ENCODE measurements at regions not wholly inside any gene's neighbourhood (a gene's known extent, or its start where the extent isn't known, plus 50 kb on each side); places are given as distances from the start of the nearest gene placed in this dataset.

- WGBS (ENCODE audit: insufficient coverage): no CpG with 5 or more reads among the region's 2 CpGs
- CTCF ChIA-PET: interaction anchor here (0.6 to 1.6 kb wide), 6 partner anchors 9 to 196 kb away, joined by 3 to 7 read pairs (median 4); no protein-coding TSS in a partner anchor
- no peaks in the 10 kb centered on the region for H3K9me3 Mint-ChIP-seq (ENCODE audit: insufficient read depth)
These were observed 61.1 kb downstream of the PITPNM2 start for GRCh38 chr12:123089631-123090353.

More at GRCh38 chr12:123089631-123090353, 61.1 kb downstream of the PITPNM2 start:
- DNase-seq (no peak), ATAC-seq (ENCODE audit: low read depth) (no peak)
- H4K20me1 ChIP-seq (ENCODE audit: control insufficient read depth, insufficient read depth, low read length, poor library complexity, severe bottlenecking): no peaks in the 10 kb centered on the region
- Mint-ChIP-seq H3K27me3 (no peaks in the 10 kb centered on the region), H3K4me1 (peaks cover 55% of the 10 kb centered on the region), H3K4me3 (peak overlapping the region; percentile 54), H3K27ac (peak overlapping the region; percentile 85)
- no peak overlapping the region for H3K9ac ChIP-seq (ENCODE audit: low read length)
- H3K79me2 ChIP-seq (ENCODE audit: control insufficient read depth, insufficient read depth, low read length): peaks cover 20% of the 10 kb centered on the region
- TF ChIP-seq CTCF (IDR thresholded peaks at IDR 0.05) (no peak), EZH2 (IDR thresholded peaks at IDR 0.05; ENCODE audit: borderline replicate concordance, insufficient read depth, low read depth, low read length, poor library complexity, severe bottlenecking) (no peak)
- intact Hi-C loops (cut with micrococcal nuclease): loop anchor here (2.0 to 5.0 kb wide), 3 partner anchors 15 to 47 kb away; no protein-coding TSS in a partner anchor
- H3K36me3 ChIP-seq (replicated peaks in 1 of 2; ENCODE audit: control extremely low read depth in 1 of 2, control insufficient read depth in 1 of 2, extremely low read depth in 1 of 2, insufficient read depth in 2 of 2, low read length in 1 of 2): peaks cover 0 to 2% of the 10 kb centered on the region in 2 experiments
- H3K27me3 ChIP-seq (replicated peaks in 1 of 4; ENCODE audit: control extremely low read depth in 1 of 4, control insufficient read depth in 3 of 4, insufficient read depth in 4 of 4, low read length in 3 of 4): no peaks in the 10 kb centered on the region
- peak overlapping the region in 1 of 2 donors; percentile 66 for H3K27ac ChIP-seq (ENCODE audit: low read length in 2 of 2)
- no peak overlapping the region for H3K4me2 ChIP-seq (replicated peaks; ENCODE audit: low read depth, low read length, poor library complexity, severe bottlenecking)
- H2AFZ ChIP-seq (ENCODE audit: insufficient read depth, low read depth, low read length, poor library complexity, severe bottlenecking): no peak overlapping the region
- POLR2A ChIA-PET: interaction anchor here (0.6 to 1.4 kb wide), 3 partner anchors 15 to 54 kb away, joined by 3 to 4 read pairs (median 3); no protein-coding TSS in a partner anchor
- H3K4me3 ChIP-seq (ENCODE audit: control extremely low read depth in 1 of 5, extremely low read depth in 1 of 5, insufficient read depth in 1 of 5, low read depth in 2 of 5, low read length in 4 of 5): no peak overlapping the region
- no peaks in the 10 kb centered on the region for H3K9me3 ChIP-seq (ENCODE audit: control extremely low read depth in 1 of 3, control insufficient read depth in 2 of 3, insufficient read depth in 1 of 3, low read length in 2 of 3)
- peaks cover 41 to 64% of the 10 kb centered on the region in 2 donors for H3K4me1 ChIP-seq (ENCODE audit: control insufficient read depth in 2 of 2, insufficient read depth in 2 of 2, low read length in 2 of 2)

All from B cell (primary cell).